ENCODE measurements at regions not wholly inside any gene's neighbourhood (a gene's known extent, or its start where the extent isn't known, plus 50 kb on each side); places are given as distances from the start of the nearest gene placed in this dataset.

- peaks cover 0 to 9% (median 4%) of the 10 kb centered on the region in 5 donors for H3K4me1 ChIP-seq (ENCODE audit: control insufficient read depth in 5 of 5, insufficient read depth in 5 of 5, low read length in 5 of 5)
- no peak overlapping the region for H3K27ac ChIP-seq (ENCODE audit: low read depth in 1 of 2, low read length in 1 of 2)
- no peak overlapping the region for H3K9ac ChIP-seq (ENCODE audit: insufficient read depth in 1 of 2, low read length in 2 of 2)
- no peaks in the 10 kb centered on the region for H3K27me3 ChIP-seq (ENCODE audit: control insufficient read depth in 3 of 3, insufficient read depth in 3 of 3, low read length in 2 of 3)
- no peaks in the 10 kb centered on the region for H3K36me3 ChIP-seq (ENCODE audit: control insufficient read depth in 4 of 4, insufficient read depth in 4 of 4, low read length in 4 of 4)
- ATAC-seq (ENCODE audit: insufficient read depth, low FRiP score) (no peak), DNase-seq (no peak)
- no peak overlapping the region for H3K4me3 ChIP-seq
- no peaks in the 10 kb centered on the region for H3K9me3 ChIP-seq (ENCODE audit: control insufficient read depth in 4 of 4, insufficient read depth in 3 of 4, low read length in 3 of 4)
- TF ChIP-seq CTCF (IDR thresholded peaks at IDR 0.05; ENCODE audit: control extremely low read depth, extremely low read depth): no peak
These were observed 156.8 kb downstream of the CEP120 start for GRCh38 chr5:123266365-123266764.

- peaks cover 0 to 9% (median 4%) of the 10 kb centered on the region in 5 donors for H3K4me1 ChIP-seq (ENCODE audit: control insufficient read depth in 5 of 5, insufficient read depth in 5 of 5, low read length in 5 of 5)
- H3K4me3 ChIP-seq: no peak overlapping the region
- H3K27ac ChIP-seq (ENCODE audit: low read depth in 1 of 2, low read length in 1 of 2): no peak overlapping the region
- 91 to 93% methylated on average over 2 of the region's 2 CpGs for WGBS, 2 donors
- DNase-seq (no peak), ATAC-seq (ENCODE audit: insufficient read depth, low FRiP score) (no peak)
- H3K9me3 ChIP-seq (ENCODE audit: control insufficient read depth in 4 of 4, insufficient read depth in 3 of 4, low read length in 3 of 4): no peaks in the 10 kb centered on the region
- no peak overlapping the region for H3K9ac ChIP-seq (ENCODE audit: insufficient read depth in 1 of 2, low read length in 2 of 2)
- no peaks in the 10 kb centered on the region for H3K36me3 ChIP-seq (ENCODE audit: control insufficient read depth in 4 of 4, insufficient read depth in 4 of 4, low read length in 4 of 4)
- TF ChIP-seq CTCF (IDR thresholded peaks at IDR 0.05; ENCODE audit: control extremely low read depth, extremely low read depth): no peak
- H3K27me3 ChIP-seq (ENCODE audit: control insufficient read depth in 3 of 3, insufficient read depth in 3 of 3, low read length in 2 of 3): no peaks in the 10 kb centered on the region
These were observed 157.7 kb downstream of the CEP120 start for GRCh38 chr5:123265551-123265950.

GRCh38 chr5:123264394-123264793 is 158.8 kb downstream of the CEP120 start:
- no peak overlapping the region for H3K9ac ChIP-seq (ENCODE audit: insufficient read depth in 1 of 2, low read length in 2 of 2)
- H3K27me3 ChIP-seq (ENCODE audit: control insufficient read depth in 3 of 3, insufficient read depth in 3 of 3, low read length in 2 of 3): no peaks in the 10 kb centered on the region
- no peak for DNase-seq
- peaks cover 0 to 9% (median 4%) of the 10 kb centered on the region in 5 donors for H3K4me1 ChIP-seq (ENCODE audit: control insufficient read depth in 5 of 5, insufficient read depth in 5 of 5, low read length in 5 of 5)
- H3K4me3 ChIP-seq: no peak overlapping the region
- no peak for ATAC-seq (ENCODE audit: insufficient read depth, low FRiP score)
- WGBS, 2 donors: 71 to 89% methylated on average over 2 of the region's 2 CpGs
- H3K9me3 ChIP-seq (ENCODE audit: control insufficient read depth in 4 of 4, insufficient read depth in 3 of 4, low read length in 3 of 4): no peaks in the 10 kb centered on the region
- no peaks in the 10 kb centered on the region for H3K36me3 ChIP-seq (ENCODE audit: control insufficient read depth in 4 of 4, insufficient read depth in 4 of 4, low read length in 4 of 4)
- H3K27ac ChIP-seq (ENCODE audit: low read depth in 1 of 2, low read length in 1 of 2): no peak overlapping the region
- TF ChIP-seq CTCF (IDR thresholded peaks at IDR 0.05; ENCODE audit: control extremely low read depth, extremely low read depth): no peak

- Histone ChIP-seq H3K27ac (ENCODE audit: low read depth in 1 of 2, low read length in 1 of 2) (no peak overlapping the region), H3K27me3 (ENCODE audit: control insufficient read depth in 3 of 3, insufficient read depth in 3 of 3, low read length in 2 of 3) (no peaks in the 10 kb centered on the region), H3K9me3 (ENCODE audit: control insufficient read depth in 4 of 4, insufficient read depth in 3 of 4, low read length in 3 of 4) (peaks cover 0 to 2% (median 0%) of the 10 kb centered on the region in 4 donors), H3K4me1 (ENCODE audit: control insufficient read depth in 5 of 5, insufficient read depth in 5 of 5, low read length in 5 of 5) (peaks cover 0 to 9% (median 4%) of the 10 kb centered on the region in 5 donors), H3K9ac (ENCODE audit: insufficient read depth in 1 of 2, low read length in 2 of 2) (no peak overlapping the region), H3K36me3 (ENCODE audit: control insufficient read depth in 4 of 4, insufficient read depth in 4 of 4, low read length in 4 of 4) (no peaks in the 10 kb centered on the region), H3K4me3 (no peak overlapping the region)
- TF ChIP-seq CTCF (IDR thresholded peaks at IDR 0.05; ENCODE audit: control extremely low read depth, extremely low read depth): no peak
- 78 to 79% methylated on average over 2 of the region's 2 CpGs for WGBS, 2 donors
- ATAC-seq (ENCODE audit: insufficient read depth, low FRiP score): no peak
- DNase-seq: no peak
These were observed 159.3 kb downstream of the CEP120 start for GRCh38 chr5:123263859-123264258.
